GM12878 (cell line): ENCODE measurements at regions not wholly inside any gene's neighbourhood (a gene's known extent, or its start where the extent isn't known, plus 50 kb on each side); places are given as distances from the start of the nearest gene placed in this dataset.

Experiments
- EZH2 ChIP-seq: IDR thresholded peaks from 2 replicates; pipeline ENCODE4 v1.6.1; 2012; ENCODE audit warnings: low read depth, mild to moderate bottlenecking, control low read depth, inconsistent platforms, low read length, borderline replicate concordance; ENCODE audit not compliant: control insufficient read depth
- MXI1 ChIP-seq: fragments of 150-350 bp; IDR thresholded peaks from 2 replicates; pipeline ENCODE4 v1.6.1; 2011; ENCODE audit warnings: low read depth, mild to moderate bottlenecking, inconsistent platforms, low read length, improper control_type of control experiment
- MYC ChIP-seq: IDR thresholded peaks from 2 replicates; pipeline ENCODE4 v1.6.1; 2011; ENCODE audit warnings: mild to moderate bottlenecking, low read length, moderate library complexity, inconsistent platforms; ENCODE audit not compliant: insufficient read depth, insufficient replicate concordance, insufficient read length, severe bottlenecking
- POLR2A ChIP-seq: IDR thresholded peaks from 2 replicates; pipeline ENCODE4 v1.6.1; 2011; ENCODE audit warnings: low read depth, mild to moderate bottlenecking, low read length
- ZZZ3 ChIP-seq: IDR thresholded peaks from 2 replicates; pipeline ENCODE4 v1.6.1; 2011; ENCODE audit warnings: low read depth; ENCODE audit not compliant: control insufficient read depth, insufficient read length
- TF ChIP-seq, protein P1 (sequence below), 3 experiments: IDR thresholded peaks in 2 of 3; conservative IDR thresholded peaks in 1 of 3; 2 replicates each; pipeline ENCODE4 v1.5.1; 2011; ENCODE audit warnings: low read depth in 3 of 3, low read length in 3 of 3, mild to moderate bottlenecking in 3 of 3, control low read depth in 2 of 3, moderate library complexity in 2 of 3, inconsistent platforms in 1 of 3, mixed read lengths in 1 of 3; ENCODE audit not compliant: control insufficient read depth in 2 of 3, insufficient read depth in 1 of 3; ENCODE audit errors: extremely low read depth in 1 of 3
- TF ChIP-seq, protein P2 (sequence below): IDR thresholded peaks from 2 replicates; pipeline ENCODE4 v1.6.1; 2011; ENCODE audit warnings: low read depth, low read length, improper control_type of control experiment, borderline replicate concordance
- TF ChIP-seq, protein P3 (sequence below): IDR thresholded peaks from 2 replicates; pipeline ENCODE4 v1.6.1; 2012; ENCODE audit warnings: mild to moderate bottlenecking, low read depth, low read length

DNA sequence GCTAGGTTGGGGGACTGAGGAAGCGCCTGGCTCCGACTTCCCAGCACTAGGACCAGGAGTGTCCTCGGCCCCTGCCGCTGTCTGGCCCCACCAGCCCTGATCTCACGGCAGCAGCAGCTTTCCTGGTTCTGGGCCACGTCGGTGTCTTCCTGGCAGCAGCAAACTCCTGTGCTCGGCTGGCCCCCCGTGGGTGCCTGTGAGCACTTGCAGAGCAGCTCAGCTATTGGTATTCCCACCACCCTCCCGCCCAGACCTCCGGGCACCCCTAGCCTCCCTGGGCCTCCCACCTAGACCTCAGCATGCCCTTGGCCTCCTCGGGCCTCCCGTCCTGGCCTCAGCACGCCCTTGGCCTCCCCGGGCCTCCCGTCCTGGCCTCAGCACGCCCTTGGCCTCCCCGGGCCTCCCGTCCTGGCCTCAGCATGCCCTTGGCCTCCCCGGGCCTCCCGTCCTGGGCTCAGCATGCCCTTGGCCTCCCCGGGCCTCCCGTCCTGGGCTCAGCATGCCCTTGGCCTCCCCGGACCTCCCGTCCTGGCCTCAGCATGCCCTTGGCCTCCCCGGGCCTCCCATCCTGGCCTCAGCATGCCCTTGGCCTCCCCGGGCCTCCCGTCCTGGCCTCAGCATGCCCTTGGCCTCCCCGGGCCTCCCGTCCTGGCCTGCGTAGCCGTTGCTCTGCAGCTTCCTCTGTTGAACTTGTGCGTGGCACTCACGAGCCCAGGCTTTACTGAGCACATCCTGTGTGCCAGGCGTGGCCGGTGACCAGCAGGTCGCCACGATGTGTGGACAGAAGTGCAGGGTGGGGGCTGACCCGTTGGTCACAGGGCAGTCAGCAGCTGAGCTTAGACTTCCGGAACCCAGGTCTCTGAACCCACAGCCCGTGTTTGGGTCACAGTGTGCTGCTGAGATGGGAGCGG lies 51.8 kb upstream of the ACSF3 start:
- TF ChIP-seq, protein P1, sequence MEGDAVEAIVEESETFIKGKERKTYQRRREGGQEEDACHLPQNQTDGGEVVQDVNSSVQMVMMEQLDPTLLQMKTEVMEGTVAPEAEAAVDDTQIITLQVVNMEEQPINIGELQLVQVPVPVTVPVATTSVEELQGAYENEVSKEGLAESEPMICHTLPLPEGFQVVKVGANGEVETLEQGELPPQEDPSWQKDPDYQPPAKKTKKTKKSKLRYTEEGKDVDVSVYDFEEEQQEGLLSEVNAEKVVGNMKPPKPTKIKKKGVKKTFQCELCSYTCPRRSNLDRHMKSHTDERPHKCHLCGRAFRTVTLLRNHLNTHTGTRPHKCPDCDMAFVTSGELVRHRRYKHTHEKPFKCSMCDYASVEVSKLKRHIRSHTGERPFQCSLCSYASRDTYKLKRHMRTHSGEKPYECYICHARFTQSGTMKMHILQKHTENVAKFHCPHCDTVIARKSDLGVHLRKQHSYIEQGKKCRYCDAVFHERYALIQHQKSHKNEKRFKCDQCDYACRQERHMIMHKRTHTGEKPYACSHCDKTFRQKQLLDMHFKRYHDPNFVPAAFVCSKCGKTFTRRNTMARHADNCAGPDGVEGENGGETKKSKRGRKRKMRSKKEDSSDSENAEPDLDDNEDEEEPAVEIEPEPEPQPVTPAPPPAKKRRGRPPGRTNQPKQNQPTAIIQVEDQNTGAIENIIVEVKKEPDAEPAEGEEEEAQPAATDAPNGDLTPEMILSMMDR (IDR thresholded peaks at IDR 0.05 in 2 of 3, conservative IDR thresholded peaks at IDR 0.05 in 1 of 3; ENCODE audit: control insufficient read depth in 2 of 3, extremely low read depth in 1 of 3, insufficient read depth in 1 of 3, low read depth in 3 of 3, low read length in 3 of 3), result no peak
- TF ChIP-seq MYC (no peak), MXI1 (no peak), EZH2 (no peak), POLR2A (no peak), ZZZ3 (no peak)
- TF ChIP-seq, protein P2, sequence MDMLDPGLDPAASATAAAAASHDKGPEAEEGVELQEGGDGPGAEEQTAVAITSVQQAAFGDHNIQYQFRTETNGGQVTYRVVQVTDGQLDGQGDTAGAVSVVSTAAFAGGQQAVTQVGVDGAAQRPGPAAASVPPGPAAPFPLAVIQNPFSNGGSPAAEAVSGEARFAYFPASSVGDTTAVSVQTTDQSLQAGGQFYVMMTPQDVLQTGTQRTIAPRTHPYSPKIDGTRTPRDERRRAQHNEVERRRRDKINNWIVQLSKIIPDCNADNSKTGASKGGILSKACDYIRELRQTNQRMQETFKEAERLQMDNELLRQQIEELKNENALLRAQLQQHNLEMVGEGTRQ, result no peak
- TF ChIP-seq, protein P3, sequence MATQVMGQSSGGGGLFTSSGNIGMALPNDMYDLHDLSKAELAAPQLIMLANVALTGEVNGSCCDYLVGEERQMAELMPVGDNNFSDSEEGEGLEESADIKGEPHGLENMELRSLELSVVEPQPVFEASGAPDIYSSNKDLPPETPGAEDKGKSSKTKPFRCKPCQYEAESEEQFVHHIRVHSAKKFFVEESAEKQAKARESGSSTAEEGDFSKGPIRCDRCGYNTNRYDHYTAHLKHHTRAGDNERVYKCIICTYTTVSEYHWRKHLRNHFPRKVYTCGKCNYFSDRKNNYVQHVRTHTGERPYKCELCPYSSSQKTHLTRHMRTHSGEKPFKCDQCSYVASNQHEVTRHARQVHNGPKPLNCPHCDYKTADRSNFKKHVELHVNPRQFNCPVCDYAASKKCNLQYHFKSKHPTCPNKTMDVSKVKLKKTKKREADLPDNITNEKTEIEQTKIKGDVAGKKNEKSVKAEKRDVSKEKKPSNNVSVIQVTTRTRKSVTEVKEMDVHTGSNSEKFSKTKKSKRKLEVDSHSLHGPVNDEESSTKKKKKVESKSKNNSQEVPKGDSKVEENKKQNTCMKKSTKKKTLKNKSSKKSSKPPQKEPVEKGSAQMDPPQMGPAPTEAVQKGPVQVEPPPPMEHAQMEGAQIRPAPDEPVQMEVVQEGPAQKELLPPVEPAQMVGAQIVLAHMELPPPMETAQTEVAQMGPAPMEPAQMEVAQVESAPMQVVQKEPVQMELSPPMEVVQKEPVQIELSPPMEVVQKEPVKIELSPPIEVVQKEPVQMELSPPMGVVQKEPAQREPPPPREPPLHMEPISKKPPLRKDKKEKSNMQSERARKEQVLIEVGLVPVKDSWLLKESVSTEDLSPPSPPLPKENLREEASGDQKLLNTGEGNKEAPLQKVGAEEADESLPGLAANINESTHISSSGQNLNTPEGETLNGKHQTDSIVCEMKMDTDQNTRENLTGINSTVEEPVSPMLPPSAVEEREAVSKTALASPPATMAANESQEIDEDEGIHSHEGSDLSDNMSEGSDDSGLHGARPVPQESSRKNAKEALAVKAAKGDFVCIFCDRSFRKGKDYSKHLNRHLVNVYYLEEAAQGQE, result no peak
